OCI-LY3 (cell line): ENCODE measurements at regions not wholly inside any gene's neighbourhood (a gene's known extent, or its start where the extent isn't known, plus 50 kb on each side); places are given as distances from the start of the nearest gene placed in this dataset.

Source experiments
- H2AFZ ChIP-seq: fragments of 200-600, 300-600 bp; shearing (Covaris generic); 2 replicates; pipeline ENCODE4 v1.6.0; 2014; ENCODE audit warnings: antibody characterized with exemption, low read depth, low read length
- H3K27ac ChIP-seq: fragments of 200-600, 300-600 bp; sonication (generic); 2 replicates; pipeline ENCODE4 v1.5.1; 2014; ENCODE audit warnings: mild to moderate bottlenecking, low read length, moderate library complexity, mixed read lengths
- H3K27me3 ChIP-seq: fragments of 200-600, 300-600 bp; sonication (generic); 2 replicates; pipeline ENCODE4 v1.6.1; 2014; ENCODE audit warnings: low read depth, low read length, mixed read lengths
- H3K36me3 ChIP-seq: fragments of 200-600, 300-600 bp; sonication (generic); replicated peaks from 2 replicates; pipeline ENCODE3; 2014; ENCODE audit warnings: low read depth, low read length, mixed read lengths
- H3K4me1 ChIP-seq: fragments of 300-600, 200-600 bp; sonication (generic); 2 replicates; pipeline ENCODE4 v1.6.1; 2014; ENCODE audit warnings: low read length, mixed read lengths
- H3K4me2 ChIP-seq: fragments of 200-600, 300-600 bp; sonication (generic); 2 replicates; pipeline ENCODE4 v1.6.1; 2014; ENCODE audit warnings: low read length, mixed read lengths
- H3K4me3 ChIP-seq: fragments of 300-600, 200-600 bp; sonication (generic); 2 replicates; pipeline ENCODE4 v1.5.1; 2014; ENCODE audit warnings: antibody characterized with exemption, mild to moderate bottlenecking, low read length, moderate library complexity
- H3K79me2 ChIP-seq: fragments of 300-600, 200-600 bp; shearing (Covaris generic); 2 replicates; pipeline ENCODE4 v1.6.1; 2014; ENCODE audit warnings: mild to moderate bottlenecking, low read length, mixed read lengths
- H3K9ac ChIP-seq: fragments of 300-600, 200-600 bp; shearing (Covaris generic); 2 replicates; pipeline ENCODE4 v1.6.0; 2014; ENCODE audit warnings: mild to moderate bottlenecking, low read length, moderate library complexity
- H3K9me3 ChIP-seq: fragments of 200-600, 300-600 bp; shearing (Covaris generic); 2 replicates; pipeline ENCODE4 v1.6.1; 2014; ENCODE audit warnings: low read length, mixed read lengths; ENCODE audit not compliant: insufficient read depth
- H4K20me1 ChIP-seq: fragments of 200-600, 300-600 bp; sonication (generic); 2 replicates; pipeline ENCODE4 v1.6.1; 2016; ENCODE audit warnings: low read length, mixed read lengths; ENCODE audit not compliant: insufficient read depth
- EZH2phosphoT487 ChIP-seq: fragments of 200-600 bp; shearing (Covaris generic); IDR thresholded peaks from 2 replicates; pipeline ENCODE4 v1.6.1; 2018; ENCODE audit warnings: antibody characterized with exemption, mixed run types, low read depth
- TF ChIP-seq, protein P1 (sequence below): fragments of 200-600, 300-600 bp; sonication (generic); IDR thresholded peaks from 2 replicates; pipeline ENCODE4 v1.5.1; 2014; ENCODE audit warnings: antibody characterized with exemption, low read length, low read depth

DNA sequence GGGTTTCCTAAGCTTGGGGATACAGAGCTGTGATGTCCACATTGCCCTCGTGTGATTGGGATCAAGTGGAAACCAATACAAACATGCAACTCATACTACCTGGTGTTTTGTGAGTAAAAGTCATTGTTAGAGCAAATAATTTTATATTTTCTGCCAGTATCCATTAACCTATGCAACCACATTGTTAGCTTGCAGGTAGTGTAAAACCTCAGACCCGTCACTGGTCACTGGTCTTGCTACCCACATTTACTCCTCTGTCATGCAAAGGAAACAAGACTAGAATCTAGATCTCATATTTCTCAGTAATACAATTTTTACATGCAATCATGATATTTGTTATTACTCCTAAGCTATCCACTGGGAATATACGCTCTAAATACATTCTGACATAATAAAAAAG, 324.3 kb upstream of the NDST4 start:
- no peaks in the 10 kb centered on the region for H4K20me1 ChIP-seq
- no peak overlapping the region for H3K4me2 ChIP-seq
- no peak overlapping the region for H2AFZ ChIP-seq
- H3K27me3 ChIP-seq = no peaks in the 10 kb centered on the region
- H3K36me3 ChIP-seq = no peaks in the 10 kb centered on the region
- no peaks in the 10 kb centered on the region for H3K79me2 ChIP-seq
- H3K4me3 ChIP-seq = no peak overlapping the region
- H3K9ac ChIP-seq = no peak overlapping the region
- no peak for TF ChIP-seq EZH2phosphoT487
- TF ChIP-seq, protein P1, sequence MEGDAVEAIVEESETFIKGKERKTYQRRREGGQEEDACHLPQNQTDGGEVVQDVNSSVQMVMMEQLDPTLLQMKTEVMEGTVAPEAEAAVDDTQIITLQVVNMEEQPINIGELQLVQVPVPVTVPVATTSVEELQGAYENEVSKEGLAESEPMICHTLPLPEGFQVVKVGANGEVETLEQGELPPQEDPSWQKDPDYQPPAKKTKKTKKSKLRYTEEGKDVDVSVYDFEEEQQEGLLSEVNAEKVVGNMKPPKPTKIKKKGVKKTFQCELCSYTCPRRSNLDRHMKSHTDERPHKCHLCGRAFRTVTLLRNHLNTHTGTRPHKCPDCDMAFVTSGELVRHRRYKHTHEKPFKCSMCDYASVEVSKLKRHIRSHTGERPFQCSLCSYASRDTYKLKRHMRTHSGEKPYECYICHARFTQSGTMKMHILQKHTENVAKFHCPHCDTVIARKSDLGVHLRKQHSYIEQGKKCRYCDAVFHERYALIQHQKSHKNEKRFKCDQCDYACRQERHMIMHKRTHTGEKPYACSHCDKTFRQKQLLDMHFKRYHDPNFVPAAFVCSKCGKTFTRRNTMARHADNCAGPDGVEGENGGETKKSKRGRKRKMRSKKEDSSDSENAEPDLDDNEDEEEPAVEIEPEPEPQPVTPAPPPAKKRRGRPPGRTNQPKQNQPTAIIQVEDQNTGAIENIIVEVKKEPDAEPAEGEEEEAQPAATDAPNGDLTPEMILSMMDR = no peak
- no peak overlapping the region for H3K27ac ChIP-seq
- peaks cover 24% of the 10 kb centered on the region for H3K4me1 ChIP-seq
- H3K9me3 ChIP-seq = no peaks in the 10 kb centered on the region

DNA sequence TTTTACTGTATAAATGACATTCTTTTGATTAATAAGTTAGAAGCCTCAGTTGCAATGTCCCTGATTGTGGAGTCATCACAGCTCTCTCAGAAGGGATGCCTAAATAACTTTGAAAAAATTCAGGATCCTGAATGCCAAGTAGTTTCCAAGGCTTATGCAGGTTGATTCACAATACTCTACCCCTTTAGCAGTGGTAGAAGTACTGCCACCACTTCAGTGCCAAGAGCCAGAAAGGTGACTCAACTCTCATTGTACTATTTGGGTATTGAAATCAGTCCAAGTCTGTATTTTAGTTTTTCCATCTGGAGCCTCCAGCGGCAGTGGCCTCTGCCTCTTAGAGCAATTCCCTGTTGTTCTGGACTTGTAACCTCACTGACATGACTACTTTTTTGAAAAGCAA, 320.1 kb upstream of the NDST4 start:
- Histone ChIP-seq H3K4me2 (no peak overlapping the region), H3K4me1 (peaks cover 24% of the 10 kb centered on the region), H3K36me3 (no peaks in the 10 kb centered on the region), H2AFZ (no peak overlapping the region), H3K9me3 (no peaks in the 10 kb centered on the region), H4K20me1 (no peaks in the 10 kb centered on the region), H3K27me3 (no peaks in the 10 kb centered on the region), H3K27ac (no peak overlapping the region), H3K79me2 (no peaks in the 10 kb centered on the region), H3K4me3 (no peak overlapping the region), H3K9ac (no peak overlapping the region)
- no peak for TF ChIP-seq EZH2phosphoT487
- TF ChIP-seq, protein P1 = no peak

DNA sequence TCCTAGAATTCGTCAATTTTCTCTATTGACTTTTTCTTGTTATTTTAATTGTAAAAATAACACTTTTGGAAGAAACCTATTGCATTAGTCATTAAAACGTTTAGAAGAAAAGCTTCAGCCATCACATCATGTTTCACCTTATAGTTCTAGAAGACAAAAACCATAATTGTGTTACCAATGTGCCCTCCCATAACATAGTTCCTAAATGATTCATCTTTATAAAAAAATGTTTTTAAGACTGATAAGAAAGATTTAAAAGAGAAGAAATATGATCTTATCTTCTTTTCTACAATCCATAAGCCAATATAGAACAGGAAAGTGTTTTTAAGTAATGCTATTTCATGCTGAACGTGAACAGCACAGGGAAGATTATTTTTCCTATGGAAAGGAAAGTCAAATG, 316.6 kb upstream of the NDST4 start:
- no peak overlapping the region for H2AFZ ChIP-seq
- H3K27me3 ChIP-seq = no peaks in the 10 kb centered on the region
- H3K36me3 ChIP-seq = no peaks in the 10 kb centered on the region
- peaks cover 8% of the 10 kb centered on the region for H3K4me1 ChIP-seq
- no peak overlapping the region for H3K27ac ChIP-seq
- no peaks in the 10 kb centered on the region for H4K20me1 ChIP-seq
- H3K9me3 ChIP-seq = no peaks in the 10 kb centered on the region
- H3K79me2 ChIP-seq = no peaks in the 10 kb centered on the region
- TF ChIP-seq, protein P1 = no peak
- TF ChIP-seq EZH2phosphoT487 = no peak
- H3K4me2 ChIP-seq = no peak overlapping the region
- H3K4me3 ChIP-seq = no peak overlapping the region
- H3K9ac ChIP-seq = no peak overlapping the region

DNA sequence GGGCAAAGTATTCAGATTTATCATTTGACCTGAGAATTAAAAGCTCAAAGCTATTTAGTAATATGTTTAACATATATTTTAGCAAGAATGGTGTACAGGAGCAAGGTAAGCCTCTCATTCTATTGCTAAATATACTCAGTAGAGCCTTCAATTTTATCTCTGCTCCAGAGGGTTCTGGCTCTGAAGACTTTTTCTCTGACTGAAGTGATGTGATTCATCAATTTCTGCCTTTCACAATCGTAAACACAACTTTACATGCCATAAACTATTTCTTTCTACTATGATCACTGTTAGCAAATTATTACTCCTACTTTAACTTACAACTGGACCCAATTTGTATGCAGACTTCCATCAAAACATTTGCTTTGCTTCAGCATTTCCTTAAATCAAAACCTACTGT, 315.0 kb upstream of the NDST4 start:
- no peak for TF ChIP-seq EZH2phosphoT487
- TF ChIP-seq, protein P1 = no peak
- no peak overlapping the region for H2AFZ ChIP-seq

More for the DNA sequence above, 315.0 kb upstream of the NDST4 start:
- Histone ChIP-seq H3K79me2 (no peaks in the 10 kb centered on the region), H3K36me3 (no peaks in the 10 kb centered on the region), H3K9ac (no peak overlapping the region), H3K27ac (no peak overlapping the region), H3K9me3 (peaks cover 4% of the 10 kb centered on the region; the same call in 1 of the 2 replicates), H3K4me1 (peaks cover 7% of the 10 kb centered on the region), H3K27me3 (no peaks in the 10 kb centered on the region), H3K4me3 (no peak overlapping the region), H3K4me2 (no peak overlapping the region), H4K20me1 (no peaks in the 10 kb centered on the region)
